ENCODE measurements at regions not wholly inside any gene's neighbourhood (a gene's known extent, or its start where the extent isn't known, plus 50 kb on each side); places are given as distances from the start of the nearest gene placed in this dataset.

DNA sequence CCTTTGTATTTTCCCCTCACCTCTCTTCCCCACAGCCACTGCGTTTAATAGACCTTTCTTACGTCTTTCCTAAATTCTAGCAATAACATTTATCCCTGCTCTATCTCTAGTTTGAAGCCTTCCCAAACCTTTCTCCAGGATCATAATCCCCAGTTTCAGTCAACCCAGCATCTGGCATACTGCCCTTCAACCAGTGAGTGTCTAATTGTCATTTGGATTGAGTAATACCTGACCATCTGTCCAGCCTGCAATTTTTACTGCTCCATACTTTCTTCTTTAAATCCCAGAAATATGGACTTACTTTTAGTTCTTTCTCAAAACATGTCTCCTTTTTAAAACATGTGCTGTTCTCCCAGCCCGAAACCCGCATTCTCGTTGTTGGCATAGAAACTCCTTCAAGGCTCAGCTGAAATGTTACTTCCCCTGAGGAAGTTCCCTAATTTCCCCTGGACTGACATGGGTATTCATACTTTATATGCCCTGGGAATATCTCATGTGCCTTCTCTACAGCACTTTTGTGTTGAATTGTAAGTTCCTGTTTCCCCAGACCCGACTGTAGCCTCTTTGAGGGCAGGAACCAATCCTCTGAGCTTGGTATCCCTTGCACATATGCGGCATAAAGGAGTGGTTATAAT is 65.1 kb upstream of the ETV6 start:
- no peak for DNase-seq (ENCODE audit: low spot score)
- no peak overlapping the region for H3K27ac Mint-ChIP-seq
- Histone ChIP-seq H3K27me3 (no peaks in the 10 kb centered on the region), H3F3A (ENCODE audit: low read depth) (no peaks in the 10 kb centered on the region), H3K4me2 (no peak overlapping the region), H3K36me3 (no peaks in the 10 kb centered on the region), H3K27ac (no peak overlapping the region), H3K4me3 (no peak overlapping the region), H3K4me1 (no peaks in the 10 kb centered on the region), H3K79me2 (ENCODE audit: low read depth) (no peaks in the 10 kb centered on the region), H4K20me1 (ENCODE audit: low read depth) (no peaks in the 10 kb centered on the region), H3K9me3 (ENCODE audit: low read depth) (no peaks in the 10 kb centered on the region), H2AFZ (replicated peaks) (no peak overlapping the region), H3K9ac (no peak overlapping the region)
- no peaks in the 10 kb centered on the region for H3K4me1 Mint-ChIP-seq
- peaks cover 2% of the 10 kb centered on the region for H3K27me3 Mint-ChIP-seq (ENCODE audit: insufficient read depth, low read depth)
- no peaks in the 10 kb centered on the region for H3K9me3 Mint-ChIP-seq
- no peak overlapping the region for H3K4me3 Mint-ChIP-seq
- TF ChIP-seq, protein P1, sequence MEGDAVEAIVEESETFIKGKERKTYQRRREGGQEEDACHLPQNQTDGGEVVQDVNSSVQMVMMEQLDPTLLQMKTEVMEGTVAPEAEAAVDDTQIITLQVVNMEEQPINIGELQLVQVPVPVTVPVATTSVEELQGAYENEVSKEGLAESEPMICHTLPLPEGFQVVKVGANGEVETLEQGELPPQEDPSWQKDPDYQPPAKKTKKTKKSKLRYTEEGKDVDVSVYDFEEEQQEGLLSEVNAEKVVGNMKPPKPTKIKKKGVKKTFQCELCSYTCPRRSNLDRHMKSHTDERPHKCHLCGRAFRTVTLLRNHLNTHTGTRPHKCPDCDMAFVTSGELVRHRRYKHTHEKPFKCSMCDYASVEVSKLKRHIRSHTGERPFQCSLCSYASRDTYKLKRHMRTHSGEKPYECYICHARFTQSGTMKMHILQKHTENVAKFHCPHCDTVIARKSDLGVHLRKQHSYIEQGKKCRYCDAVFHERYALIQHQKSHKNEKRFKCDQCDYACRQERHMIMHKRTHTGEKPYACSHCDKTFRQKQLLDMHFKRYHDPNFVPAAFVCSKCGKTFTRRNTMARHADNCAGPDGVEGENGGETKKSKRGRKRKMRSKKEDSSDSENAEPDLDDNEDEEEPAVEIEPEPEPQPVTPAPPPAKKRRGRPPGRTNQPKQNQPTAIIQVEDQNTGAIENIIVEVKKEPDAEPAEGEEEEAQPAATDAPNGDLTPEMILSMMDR (IDR thresholded peaks at IDR 0.05): no peak
- no peak for TF ChIP-seq EZH2 (IDR thresholded peaks at IDR 0.05)
- TF ChIP-seq EZH2phosphoT487 (IDR thresholded peaks at IDR 0.05): no peak
- H3K36me3 Mint-ChIP-seq: no peaks in the 10 kb centered on the region

DNA sequence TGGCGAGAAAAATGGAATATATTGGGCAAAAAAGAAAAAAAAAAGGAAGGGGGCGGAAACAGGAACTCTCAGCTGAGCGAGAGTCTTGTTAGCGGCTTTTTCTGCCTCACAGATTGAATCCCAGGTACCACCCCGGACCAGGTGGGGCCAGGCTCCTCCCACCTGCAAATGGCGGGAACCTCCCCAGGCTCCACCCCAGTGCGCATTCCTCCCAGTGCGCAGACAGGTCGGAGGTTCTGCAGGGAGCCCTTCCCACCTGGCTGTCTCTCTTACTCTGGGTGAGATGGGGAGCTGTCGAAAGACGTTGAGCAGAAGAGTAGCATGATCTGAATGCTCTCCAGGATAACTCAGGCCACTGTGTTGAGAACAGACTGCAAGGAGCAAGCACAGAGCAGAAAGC is 57.0 kb upstream of the ETV6 start:
- no peak overlapping the region for H3K27ac Mint-ChIP-seq
- H3K4me2 ChIP-seq: no peak overlapping the region
- H3K9ac ChIP-seq: no peak overlapping the region
- no peak overlapping the region for H3K27ac ChIP-seq
- H3K36me3 ChIP-seq: no peaks in the 10 kb centered on the region
- H3K9me3 Mint-ChIP-seq: peaks cover 3% of the 10 kb centered on the region
- no peaks in the 10 kb centered on the region for H3K4me1 Mint-ChIP-seq
- H3K36me3 Mint-ChIP-seq: no peaks in the 10 kb centered on the region
- TF ChIP-seq, protein P1 (IDR thresholded peaks at IDR 0.05): no peak
- TF ChIP-seq EZH2 (IDR thresholded peaks at IDR 0.05): no peak
- no peak for TF ChIP-seq EZH2phosphoT487 (IDR thresholded peaks at IDR 0.05)
- no peaks in the 10 kb centered on the region for H3K79me2 ChIP-seq (ENCODE audit: low read depth)
- H3F3A ChIP-seq (ENCODE audit: low read depth): no peaks in the 10 kb centered on the region
- no peaks in the 10 kb centered on the region for H4K20me1 ChIP-seq (ENCODE audit: low read depth)
- no peak for DNase-seq (ENCODE audit: low spot score)
- no peaks in the 10 kb centered on the region for H3K27me3 ChIP-seq
- H2AFZ ChIP-seq (replicated peaks): no peak overlapping the region
- H3K4me3 ChIP-seq: no peak overlapping the region
- peaks cover 4% of the 10 kb centered on the region for H3K4me1 ChIP-seq
- no peaks in the 10 kb centered on the region for H3K9me3 ChIP-seq (ENCODE audit: low read depth)
- H3K4me3 Mint-ChIP-seq: no peak overlapping the region
- H3K27me3 Mint-ChIP-seq (ENCODE audit: insufficient read depth, low read depth): peaks cover 3% of the 10 kb centered on the region

DNA sequence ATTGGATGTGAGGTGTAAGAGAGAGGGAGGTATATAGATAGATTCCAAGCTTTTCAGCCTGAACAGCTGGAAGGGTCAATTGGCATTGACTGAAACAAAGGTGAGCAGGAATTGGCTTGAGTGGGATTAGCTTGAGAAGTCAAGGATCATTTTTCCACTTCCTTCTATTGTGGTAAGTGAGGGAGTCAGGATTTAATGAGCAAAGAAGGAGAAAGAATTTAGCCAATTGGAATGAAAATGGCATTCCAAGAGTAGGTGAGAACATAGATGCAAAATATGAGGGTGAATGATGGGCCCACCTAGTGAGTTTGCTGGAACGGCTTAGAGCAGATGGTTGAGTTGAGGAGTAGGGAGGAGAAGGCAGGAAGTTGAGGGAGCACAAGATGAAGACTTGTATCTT is 56.5 kb upstream of the ETV6 start:
- no peak overlapping the region for H3K27ac Mint-ChIP-seq
- no peaks in the 10 kb centered on the region for H3F3A ChIP-seq (ENCODE audit: low read depth)

More for the DNA sequence above, 56.5 kb upstream of the ETV6 start:
- H3K9me3 Mint-ChIP-seq: peaks cover 3% of the 10 kb centered on the region
- Histone ChIP-seq H3K27me3 (no peaks in the 10 kb centered on the region), H3K79me2 (ENCODE audit: low read depth) (no peaks in the 10 kb centered on the region), H3K36me3 (no peaks in the 10 kb centered on the region), H3K9me3 (ENCODE audit: low read depth) (no peaks in the 10 kb centered on the region), H3K27ac (no peak overlapping the region), H4K20me1 (ENCODE audit: low read depth) (no peaks in the 10 kb centered on the region), H3K4me1 (peaks cover 4% of the 10 kb centered on the region), H2AFZ (replicated peaks) (no peak overlapping the region), H3K4me2 (no peak overlapping the region), H3K4me3 (no peak overlapping the region), H3K9ac (no peak overlapping the region)
- no peak overlapping the region for H3K4me3 Mint-ChIP-seq
- TF ChIP-seq EZH2phosphoT487 (IDR thresholded peaks at IDR 0.05) (peak; percentile 44), EZH2 (IDR thresholded peaks at IDR 0.05) (no peak)
- TF ChIP-seq, protein P1 (IDR thresholded peaks at IDR 0.05): no peak
- peak; percentile 4 for DNase-seq (ENCODE audit: low spot score)
- peaks cover 3% of the 10 kb centered on the region for H3K27me3 Mint-ChIP-seq (ENCODE audit: insufficient read depth, low read depth)
- H3K36me3 Mint-ChIP-seq: no peaks in the 10 kb centered on the region
- no peaks in the 10 kb centered on the region for H3K4me1 Mint-ChIP-seq

Data from neural progenitor cell (in vitro differentiated cells).